Thoracic aorta (tissue), 2 donors: ENCODE measurements at regions not wholly inside any gene's neighbourhood (a gene's known extent, or its start where the extent isn't known, plus 50 kb on each side); places are given as distances from the start of the nearest gene placed in this dataset.

Experiments used
- ATAC-seq: fragments of 150-250 bp; one replicate; pipeline ENCODE4 v1.8.0; 2017; ENCODE audit warnings: low read depth; ENCODE audit not compliant: insufficient number of reproducible peaks, low FRiP score
- DNase-seq: peaks from one replicate; pipeline ENCODE4 v3.0.0-alpha.2; 2020; ENCODE audit warnings: low spot score
- H3K27ac ChIP-seq, 2 donors: fragments of 200-600 bp; sonication (generic); 1 replicate in 1 of 2; 2 replicates in 1 of 2; pipeline ENCODE4 v1.5.1; 2016; ENCODE audit warnings: mild to moderate bottlenecking in 2 of 2, moderate library complexity in 2 of 2
- H3K27me3 ChIP-seq: fragments of 200-600 bp; sonication (generic); replicated peaks from 2 replicates; pipeline ENCODE4 v1.6.0; 2016; ENCODE audit warnings: mild to moderate bottlenecking; ENCODE audit not compliant: insufficient read depth
- H3K36me3 ChIP-seq: fragments of 200-600 bp; sonication (generic); one replicate; pipeline ENCODE4 v1.5.1; 2016
- H3K4me1 ChIP-seq, 2 donors: fragments of 200-600 bp; sonication (generic); 1 replicate in 1 of 2; 2 replicates in 1 of 2; pipeline versions ENCODE4 v1.5.1 to v1.6.0; 2016; ENCODE audit warnings: low read depth in 2 of 2, mild to moderate bottlenecking in 1 of 2; ENCODE audit not compliant: control insufficient read depth in 1 of 2
- H3K4me3 ChIP-seq: fragments of 200-600 bp; sonication (generic); 2 replicates; pipeline ENCODE4 v1.5.1; 2016; ENCODE audit warnings: mild to moderate bottlenecking
- H3K9me3 ChIP-seq: fragments of 200-600 bp; sonication (generic); 2 replicates; pipeline ENCODE4 v1.5.1; 2016
- TF ChIP-seq, protein P1 (sequence below): fragments of 200-600 bp; sonication (generic); IDR thresholded peaks from one replicate; pipeline ENCODE4 v1.5.1; 2019; ENCODE audit warnings: antibody characterized with exemption

DNA sequence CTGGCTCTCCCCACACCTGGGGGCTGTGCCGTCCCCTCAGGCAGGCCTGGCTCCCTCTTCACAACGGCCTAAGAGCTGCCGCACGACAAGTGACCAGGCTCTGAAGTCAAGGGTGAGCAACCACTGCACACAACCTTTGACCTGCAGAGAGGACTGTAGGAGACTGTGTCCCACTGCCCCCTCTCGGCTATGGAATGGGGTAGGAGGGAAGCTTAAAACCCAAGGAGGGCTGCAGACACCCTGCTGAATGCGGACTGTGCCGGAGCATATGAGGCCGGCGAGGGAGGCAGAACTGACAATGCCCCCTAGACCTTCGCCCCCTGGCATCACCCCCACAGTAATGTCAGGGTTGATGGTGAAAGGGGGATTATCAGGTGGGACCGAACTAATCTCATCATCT, 311.9 kb downstream of the CTTN start:
- DNase-seq, result no peak
- H3K4me1 ChIP-seq, result no peaks in the 10 kb centered on the region
- ATAC-seq, result no peak
- TF ChIP-seq, protein P1, sequence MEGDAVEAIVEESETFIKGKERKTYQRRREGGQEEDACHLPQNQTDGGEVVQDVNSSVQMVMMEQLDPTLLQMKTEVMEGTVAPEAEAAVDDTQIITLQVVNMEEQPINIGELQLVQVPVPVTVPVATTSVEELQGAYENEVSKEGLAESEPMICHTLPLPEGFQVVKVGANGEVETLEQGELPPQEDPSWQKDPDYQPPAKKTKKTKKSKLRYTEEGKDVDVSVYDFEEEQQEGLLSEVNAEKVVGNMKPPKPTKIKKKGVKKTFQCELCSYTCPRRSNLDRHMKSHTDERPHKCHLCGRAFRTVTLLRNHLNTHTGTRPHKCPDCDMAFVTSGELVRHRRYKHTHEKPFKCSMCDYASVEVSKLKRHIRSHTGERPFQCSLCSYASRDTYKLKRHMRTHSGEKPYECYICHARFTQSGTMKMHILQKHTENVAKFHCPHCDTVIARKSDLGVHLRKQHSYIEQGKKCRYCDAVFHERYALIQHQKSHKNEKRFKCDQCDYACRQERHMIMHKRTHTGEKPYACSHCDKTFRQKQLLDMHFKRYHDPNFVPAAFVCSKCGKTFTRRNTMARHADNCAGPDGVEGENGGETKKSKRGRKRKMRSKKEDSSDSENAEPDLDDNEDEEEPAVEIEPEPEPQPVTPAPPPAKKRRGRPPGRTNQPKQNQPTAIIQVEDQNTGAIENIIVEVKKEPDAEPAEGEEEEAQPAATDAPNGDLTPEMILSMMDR, result no peak
- H3K9me3 ChIP-seq, result no peaks in the 10 kb centered on the region
- H3K36me3 ChIP-seq, result no peaks in the 10 kb centered on the region
- no peaks in the 10 kb centered on the region for H3K27me3 ChIP-seq
- no peak overlapping the region for H3K4me3 ChIP-seq
- no peak overlapping the region for H3K27ac ChIP-seq

DNA sequence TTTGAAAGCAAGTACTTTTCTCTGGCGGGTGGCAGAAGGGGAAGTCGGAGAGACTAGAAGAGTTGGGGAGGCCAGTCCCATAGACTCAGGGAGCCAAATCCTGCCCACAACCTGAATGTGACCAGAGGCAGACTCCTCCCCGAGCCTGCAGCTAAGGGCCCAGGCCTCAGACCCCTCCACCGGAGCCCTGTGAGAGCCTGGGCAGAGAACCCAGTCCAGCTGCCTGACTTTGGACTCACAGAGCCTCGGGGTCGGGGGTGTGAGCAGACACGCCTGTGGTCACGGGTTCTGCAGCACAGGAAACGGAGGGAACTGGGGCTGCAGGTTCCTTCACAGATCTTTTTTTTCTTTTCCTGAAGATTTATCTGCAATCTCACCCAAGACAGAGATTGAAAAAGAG, 312.3 kb downstream of the CTTN start:
- DNase-seq, result no peak
- H3K27ac ChIP-seq, result no peak overlapping the region

DNA sequence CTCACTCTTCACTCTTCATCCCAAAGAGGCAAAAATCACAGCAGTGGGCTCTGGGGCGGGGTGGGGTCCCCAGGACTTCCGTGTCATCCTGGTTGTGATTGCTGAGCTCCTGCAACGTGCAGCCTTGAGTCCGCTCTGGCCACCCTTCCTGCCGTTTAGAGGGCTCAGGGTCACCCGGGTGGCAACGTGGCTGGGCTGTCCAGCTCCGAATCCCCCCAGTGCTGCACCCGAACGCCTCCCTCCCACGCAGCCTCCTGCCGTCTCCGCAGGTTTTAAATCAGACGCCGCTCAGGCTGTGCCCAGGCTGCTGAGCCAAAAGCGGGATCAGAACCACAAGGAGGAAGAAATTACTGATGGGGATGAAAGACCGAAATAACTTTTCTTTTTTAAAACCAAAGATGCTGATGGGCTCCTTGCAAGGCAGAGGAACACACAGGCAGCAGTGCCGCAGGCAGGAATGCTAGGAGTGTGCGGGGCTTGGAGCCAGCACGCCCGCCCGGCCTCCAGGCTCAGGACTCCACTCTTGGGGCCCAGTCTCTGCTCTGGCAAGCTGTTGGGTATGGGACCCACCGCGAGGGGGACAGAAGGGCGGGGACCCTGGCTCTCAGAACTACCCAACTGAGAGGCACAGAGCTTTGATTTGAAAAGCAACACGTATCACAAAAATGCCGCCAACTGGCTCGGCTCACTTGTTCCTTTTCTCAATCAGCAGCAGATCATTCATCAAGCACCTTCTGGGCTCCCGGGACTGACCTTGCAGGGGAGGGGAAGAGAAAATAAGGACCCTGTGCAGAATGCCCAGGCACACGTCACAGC, 313.0 kb downstream of the CTTN start:
- DNase-seq (no peak), ATAC-seq (no peak)
- TF ChIP-seq, protein P1, result no peak
- no peak overlapping the region for H3K4me3 ChIP-seq
- H3K36me3 ChIP-seq, result no peaks in the 10 kb centered on the region
- no peaks in the 10 kb centered on the region for H3K9me3 ChIP-seq
- H3K4me1 ChIP-seq, result no peaks in the 10 kb centered on the region
- H3K27ac ChIP-seq, result no peak overlapping the region
- H3K27me3 ChIP-seq, result no peaks in the 10 kb centered on the region

More for the DNA sequence above, 312.3 kb downstream of the CTTN start:
- Histone ChIP-seq H3K4me1 (no peaks in the 10 kb centered on the region), H3K27me3 (no peaks in the 10 kb centered on the region), H3K9me3 (no peaks in the 10 kb centered on the region), H3K36me3 (no peaks in the 10 kb centered on the region), H3K4me3 (no peak overlapping the region)
- ATAC-seq, result no peak
- TF ChIP-seq, protein P1, result no peak

DNA sequence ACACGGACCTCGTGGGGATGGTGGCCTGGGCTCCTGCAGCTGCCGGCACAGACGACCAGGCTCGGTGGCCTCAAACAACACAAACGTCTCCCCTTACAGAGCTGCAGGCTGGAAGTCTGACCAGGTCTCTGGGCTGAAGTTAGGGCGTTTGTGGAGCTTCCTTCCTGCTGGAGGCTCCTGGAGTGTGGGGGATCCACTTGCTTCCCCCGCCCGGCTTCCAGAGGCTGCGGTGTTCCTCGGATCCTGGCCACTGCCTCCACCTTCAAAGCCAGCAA, 313.5 kb downstream of the CTTN start:
- Histone ChIP-seq H3K9me3 (no peaks in the 10 kb centered on the region), H3K4me1 (no peaks in the 10 kb centered on the region), H3K4me3 (no peak overlapping the region), H3K27me3 (no peaks in the 10 kb centered on the region), H3K36me3 (no peaks in the 10 kb centered on the region), H3K27ac (no peak overlapping the region)
- ATAC-seq, result no peak
- no peak for DNase-seq
- TF ChIP-seq, protein P1, result no peak

DNA sequence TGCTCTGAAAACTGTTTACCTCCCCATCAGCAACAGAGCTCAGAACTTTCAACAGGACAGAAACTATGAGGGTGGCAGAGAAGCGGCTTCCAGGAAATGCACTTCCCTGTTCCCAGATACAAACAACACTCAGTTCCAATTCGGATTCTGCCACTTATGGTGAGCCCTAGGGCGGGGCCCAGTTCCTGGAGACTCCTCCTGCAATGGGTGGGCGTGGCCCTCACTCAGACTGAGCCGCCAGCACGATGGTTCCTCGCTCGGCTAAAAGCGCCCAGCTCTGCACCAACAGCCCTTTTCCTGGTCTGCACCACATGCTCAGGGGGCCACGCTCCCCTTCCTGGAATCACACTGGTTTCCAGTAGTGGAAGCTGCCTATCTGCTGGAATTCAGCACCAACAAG, 314.1 kb downstream of the CTTN start:
- DNase-seq (no peak), ATAC-seq (no peak)
- Histone ChIP-seq H3K36me3 (no peaks in the 10 kb centered on the region), H3K27ac (no peak overlapping the region), H3K27me3 (no peaks in the 10 kb centered on the region), H3K4me3 (no peak overlapping the region), H3K9me3 (no peaks in the 10 kb centered on the region), H3K4me1 (no peaks in the 10 kb centered on the region)
- TF ChIP-seq, protein P1, result no peak
